ENCODE measurements at regions not wholly inside any gene's neighbourhood (a gene's known extent, or its start where the extent isn't known, plus 50 kb on each side); places are given as distances from the start of the nearest gene placed in this dataset.

GRCh38 chr13:57918086-57918485, 286.5 kb downstream of the PCDH17 start:
- DNase-seq, result no peak

GRCh38 chr13:57918913-57919312, 287.4 kb downstream of the PCDH17 start:
- no peak for DNase-seq

- no peak for DNase-seq
Observed at GRCh38 chr13:57925250-57925649, 293.7 kb downstream of the PCDH17 start.

GRCh38 chr13:57925751-57926150, 294.2 kb downstream of the PCDH17 start:
- no peak for DNase-seq

- DNase-seq, result no peak
Observed at GRCh38 chr13:57932061-57932460, 300.5 kb downstream of the PCDH17 start.

- no peak for DNase-seq
Observed at GRCh38 chr13:57933606-57934005, 302.1 kb downstream of the PCDH17 start.

- DNase-seq, result no peak
Observed at GRCh38 chr13:57935965-57936364, 304.4 kb downstream of the PCDH17 start.

GRCh38 chr13:57946361-57946760, 314.8 kb downstream of the PCDH17 start:
- DNase-seq, result no peak

- DNase-seq, result no peak
Observed at GRCh38 chr13:57948884-57949283, 317.3 kb downstream of the PCDH17 start.

- DNase-seq, result no peak
Observed at GRCh38 chr13:57969951-57970350, 338.4 kb downstream of the PCDH17 start.

GRCh38 chr13:57970404-57970803, 338.9 kb downstream of the PCDH17 start:
- no peak for DNase-seq

GRCh38 chr13:57982782-57983181, 351.2 kb downstream of the PCDH17 start:
- DNase-seq, result no peak

- no peak for DNase-seq
Observed at GRCh38 chr13:57988276-57988675, 356.7 kb downstream of the PCDH17 start.

- no peak for DNase-seq
Observed at GRCh38 chr13:57991041-57991440, 359.5 kb downstream of the PCDH17 start.

GRCh38 chr13:57992416-57992815, 360.9 kb downstream of the PCDH17 start:
- DNase-seq, result no peak

- no peak for DNase-seq
Observed at GRCh38 chr13:57996717-57997116, 365.2 kb downstream of the PCDH17 start.

GRCh38 chr13:58004751-58005150, 373.2 kb downstream of the PCDH17 start:
- no peak for DNase-seq

GRCh38 chr13:58018020-58018419, 386.5 kb downstream of the PCDH17 start:
- no peak for DNase-seq

- DNase-seq, result no peak
Observed at GRCh38 chr13:58018865-58019264, 387.3 kb downstream of the PCDH17 start.

GRCh38 chr13:58024103-58024502, 392.6 kb downstream of the PCDH17 start:
- DNase-seq, result no peak

GRCh38 chr13:58025821-58026220, 394.3 kb downstream of the PCDH17 start:
- no peak for DNase-seq

- DNase-seq, result no peak
Observed at GRCh38 chr13:58032676-58033460, 401.3 kb downstream of the PCDH17 start.

GRCh38 chr13:58043971-58044370, 412.4 kb downstream of the PCDH17 start:
- DNase-seq, result no peak

- DNase-seq, result no peak
Observed at GRCh38 chr13:58048670-58049069, 417.1 kb downstream of the PCDH17 start.

- no peak for DNase-seq
Observed at GRCh38 chr13:58051396-58051795, 419.9 kb downstream of the PCDH17 start.
